ENCODE measurements at regions not wholly inside any gene's neighbourhood (a gene's known extent, or its start where the extent isn't known, plus 50 kb on each side); places are given as distances from the start of the nearest gene placed in this dataset.

GRCh38 chr10:131560706-131561355, 249.3 kb upstream of the TCERG1L start:
- Histone ChIP-seq H3K4me3 (ENCODE audit: low read depth, low read length) (no peak overlapping the region), H3K4me1 (no peaks in the 10 kb centered on the region), H3K9me3 (no peaks in the 10 kb centered on the region), H3K36me3 (no peaks in the 10 kb centered on the region), H3K27me3 (no peaks in the 10 kb centered on the region)
- TF ChIP-seq CTCF (IDR thresholded peaks at IDR 0.05; ENCODE audit: low read depth, low read length) = no peak
- DNase-seq = no peak

GRCh38 chr10:131561897-131562296, 250.4 kb upstream of the TCERG1L start:
- no peak for DNase-seq
- Histone ChIP-seq H3K36me3 (no peaks in the 10 kb centered on the region), H3K9me3 (no peaks in the 10 kb centered on the region)

GRCh38 chr10:131563411-131563810, 251.9 kb upstream of the TCERG1L start:
- no peaks in the 10 kb centered on the region for H3K36me3 ChIP-seq
- no peak overlapping the region for H3K4me3 ChIP-seq (ENCODE audit: low read depth, low read length)
- H3K9me3 ChIP-seq = no peaks in the 10 kb centered on the region
- no peaks in the 10 kb centered on the region for H3K4me1 ChIP-seq
- H3K27me3 ChIP-seq = no peaks in the 10 kb centered on the region
- no peak for DNase-seq
- no peak for TF ChIP-seq CTCF (IDR thresholded peaks at IDR 0.05; ENCODE audit: low read depth, low read length)

More at GRCh38 chr10:131561897-131562296, 250.4 kb upstream of the TCERG1L start:
- no peak overlapping the region for H3K4me3 ChIP-seq (ENCODE audit: low read depth, low read length)
- no peaks in the 10 kb centered on the region for H3K4me1 ChIP-seq
- H3K27me3 ChIP-seq = no peaks in the 10 kb centered on the region
- TF ChIP-seq CTCF (IDR thresholded peaks at IDR 0.05; ENCODE audit: low read depth, low read length) = no peak

DNA sequence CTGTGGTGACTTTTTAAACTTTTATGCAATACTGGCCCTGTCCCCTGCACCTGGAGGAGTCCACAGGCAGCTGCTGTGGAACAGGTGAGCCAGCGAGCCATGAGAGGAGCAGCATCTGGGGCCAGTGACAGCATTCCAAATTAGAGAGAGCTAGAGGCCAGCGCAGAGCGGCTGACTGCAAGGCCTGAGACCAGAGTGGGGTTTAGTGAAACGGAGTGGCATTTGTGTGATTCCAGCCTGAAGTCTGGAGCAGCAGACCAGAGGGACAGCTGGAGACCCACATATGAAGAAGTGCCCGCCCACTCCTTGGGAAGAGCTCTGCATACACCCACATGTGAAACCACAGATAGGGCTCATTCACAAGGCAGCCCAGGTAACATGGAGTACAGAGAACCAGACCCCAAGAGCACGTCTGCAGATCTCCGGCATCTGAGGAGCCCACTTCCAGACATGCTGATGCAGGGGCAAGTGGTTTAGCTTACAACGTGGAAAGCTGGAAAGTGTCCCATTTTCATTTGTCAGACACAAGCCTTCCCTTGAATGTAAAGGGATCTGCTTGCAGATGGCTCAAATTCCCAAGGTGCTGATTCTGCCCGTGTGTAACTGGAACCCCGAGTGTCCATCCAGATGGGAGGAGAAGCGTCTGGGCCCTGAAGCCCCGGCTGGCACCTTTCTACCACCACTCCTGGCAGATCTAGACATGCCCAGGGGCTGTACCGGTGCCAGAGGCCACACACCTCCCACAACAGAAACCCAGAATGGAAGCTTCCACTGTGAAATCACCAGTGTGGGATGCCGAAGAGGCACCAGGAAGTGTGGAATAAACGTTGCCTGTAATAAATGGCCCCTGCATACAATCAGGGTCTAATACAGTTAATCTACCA, 256.0 kb upstream of the TCERG1L start:
- no peak overlapping the region for H3K4me3 ChIP-seq (ENCODE audit: low read depth, low read length)
- no peaks in the 10 kb centered on the region for H3K9me3 ChIP-seq
- H3K4me1 ChIP-seq = no peaks in the 10 kb centered on the region
- no peak for TF ChIP-seq CTCF (IDR thresholded peaks at IDR 0.05; ENCODE audit: low read depth, low read length)
- no peaks in the 10 kb centered on the region for H3K27me3 ChIP-seq
- no peaks in the 10 kb centered on the region for H3K36me3 ChIP-seq
- no peak for DNase-seq

GRCh38 chr10:131568866-131569265, 257.3 kb upstream of the TCERG1L start:
- no peak for DNase-seq
- TF ChIP-seq CTCF (IDR thresholded peaks at IDR 0.05; ENCODE audit: low read depth, low read length) = no peak
- Histone ChIP-seq H3K27me3 (no peaks in the 10 kb centered on the region), H3K4me3 (ENCODE audit: low read depth, low read length) (no peak overlapping the region), H3K9me3 (no peaks in the 10 kb centered on the region), H3K4me1 (no peaks in the 10 kb centered on the region), H3K36me3 (no peaks in the 10 kb centered on the region)

Measured in BE2C (cell line).